ENCODE measurements at regions not wholly inside any gene's neighbourhood (a gene's known extent, or its start where the extent isn't known, plus 50 kb on each side); places are given as distances from the start of the nearest gene placed in this dataset.

DNA sequence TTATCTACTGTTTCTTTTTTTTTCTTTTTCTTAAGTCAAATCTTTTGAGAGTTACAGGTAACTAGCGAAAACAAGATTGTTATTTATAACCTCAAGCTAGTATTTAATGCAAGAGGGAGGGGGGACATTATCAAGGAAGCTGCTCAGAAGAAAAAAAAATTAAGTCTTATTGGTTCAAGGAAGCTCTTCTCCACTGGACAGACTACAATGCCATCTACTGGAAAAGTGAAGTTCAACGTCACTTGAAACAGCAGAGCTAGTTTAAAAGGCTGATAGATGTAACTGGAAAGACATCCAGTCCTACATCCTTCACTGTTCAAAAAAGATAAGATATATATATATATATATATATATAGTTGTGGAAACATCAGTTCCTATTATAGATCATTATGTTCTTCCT, 418.0 kb upstream of the PSMD7 start:
- ATAC-seq (peak; percentile 56), DNase-seq (ENCODE audit: low read depth, low spot score) (peak; percentile 3), FAIRE-seq (no peak)
- Histone ChIP-seq H3K4me1 (ENCODE audit: control insufficient read depth, insufficient read depth, low read length) (no peaks in the 10 kb centered on the region), H3K36me3 (ENCODE audit: control insufficient read depth in 2 of 2, insufficient read depth in 2 of 2, low read length in 1 of 2) (no peaks in the 10 kb centered on the region), H3K4me3 (no peak overlapping the region), H3K4me2 (ENCODE audit: control insufficient read depth, insufficient read depth) (no peak overlapping the region), H3K9me3 (replicated peaks; ENCODE audit: control insufficient read depth, insufficient read depth, low read length) (no peaks in the 10 kb centered on the region), H3K9ac (ENCODE audit: control insufficient read depth, insufficient read depth, low read length) (no peak overlapping the region), H4K20me1 (ENCODE audit: control insufficient read depth, insufficient read depth) (no peaks in the 10 kb centered on the region), H3K27me3 (replicated peaks in 1 of 2; ENCODE audit: control insufficient read depth in 2 of 2, insufficient read depth in 2 of 2, low read length in 1 of 2) (no peaks in the 10 kb centered on the region), H3K27ac (ENCODE audit: control insufficient read depth, insufficient read depth) (no peak overlapping the region), H2AFZ (ENCODE audit: control insufficient read depth, low read depth, low read length) (no peak overlapping the region), H3K79me2 (ENCODE audit: control insufficient read depth, insufficient read depth, low read length) (no peaks in the 10 kb centered on the region)
- in situ Hi-C loops (cut with MboI): no loop called here
- POLR2A ChIA-PET: no interaction called here
- intact Hi-C loops (cut with micrococcal nuclease; ENCODE audit: unreplicated experiment): loop anchor here (2.0 kb wide), 1 partner anchor 314 kb away; no protein-coding TSS in a partner anchor
- CTCF ChIA-PET: interaction anchor here (0.6 to 2.6 kb wide), 18 partner anchors 13 to 1812 kb away, joined by 3 to 15 read pairs (median 4); no protein-coding TSS in a partner anchor
- RAD21 ChIA-PET (ENCODE audit: unreplicated experiment): interaction anchor here (0.6 to 1.5 kb wide), 13 partner anchors 156 to 1754 kb away, joined by 3 to 9 read pairs (median 4); no protein-coding TSS in a partner anchor
- BruUV-seq (replicated peaks): no TSS peak
- SMC1A ChIA-PET (ENCODE audit: uncharacterized antibody, unreplicated experiment): interaction anchor here (0.6 to 2.0 kb wide), 12 partner anchors 10 to 1754 kb away, joined by 3 to 10 read pairs (median 3); no protein-coding TSS in a partner anchor
- WGBS (ENCODE audit: insufficient coverage, insufficient replicate concordance, low lambda C conversion rate, missing lambda C conversion rate): 2% methylated on average over 2 of the region's 2 CpGs
- TF ChIP-seq, protein P1, sequence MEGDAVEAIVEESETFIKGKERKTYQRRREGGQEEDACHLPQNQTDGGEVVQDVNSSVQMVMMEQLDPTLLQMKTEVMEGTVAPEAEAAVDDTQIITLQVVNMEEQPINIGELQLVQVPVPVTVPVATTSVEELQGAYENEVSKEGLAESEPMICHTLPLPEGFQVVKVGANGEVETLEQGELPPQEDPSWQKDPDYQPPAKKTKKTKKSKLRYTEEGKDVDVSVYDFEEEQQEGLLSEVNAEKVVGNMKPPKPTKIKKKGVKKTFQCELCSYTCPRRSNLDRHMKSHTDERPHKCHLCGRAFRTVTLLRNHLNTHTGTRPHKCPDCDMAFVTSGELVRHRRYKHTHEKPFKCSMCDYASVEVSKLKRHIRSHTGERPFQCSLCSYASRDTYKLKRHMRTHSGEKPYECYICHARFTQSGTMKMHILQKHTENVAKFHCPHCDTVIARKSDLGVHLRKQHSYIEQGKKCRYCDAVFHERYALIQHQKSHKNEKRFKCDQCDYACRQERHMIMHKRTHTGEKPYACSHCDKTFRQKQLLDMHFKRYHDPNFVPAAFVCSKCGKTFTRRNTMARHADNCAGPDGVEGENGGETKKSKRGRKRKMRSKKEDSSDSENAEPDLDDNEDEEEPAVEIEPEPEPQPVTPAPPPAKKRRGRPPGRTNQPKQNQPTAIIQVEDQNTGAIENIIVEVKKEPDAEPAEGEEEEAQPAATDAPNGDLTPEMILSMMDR (IDR thresholded peaks at IDR 0.05 in 2 of 3, conservative IDR thresholded peaks at IDR 0.05 in 1 of 3; ENCODE audit: control insufficient read depth in 2 of 3, extremely low read depth in 1 of 3, insufficient read depth in 1 of 3, low read depth in 3 of 3, low read length in 3 of 3): peak; percentile 30 to 69 (median 36); a peak in 4 of 6 replicates
- peak; percentile 54; the same call in 1 of the 2 replicates for TF ChIP-seq SMC3 (IDR thresholded peaks at IDR 0.05; ENCODE audit: borderline replicate concordance, low read length)
- no peak for TF ChIP-seq WRNIP1 (IDR thresholded peaks at IDR 0.05; ENCODE audit: borderline replicate concordance, low read depth, low read length)
- TF ChIP-seq CREM (IDR thresholded peaks at IDR 0.05; ENCODE audit: low read depth): 0 out of 2 replicates have a peak, but pooled peaks have one; percentile 15
- TF ChIP-seq RAD21 (IDR thresholded peaks at IDR 0.05; ENCODE audit: insufficient read depth, low read depth, low read length): peak; percentile 81
- TF ChIP-seq ZNF384 (IDR thresholded peaks at IDR 0.05; ENCODE audit: borderline replicate concordance, low read depth, low read length): peak; percentile 54; the same call in 1 of the 2 replicates
- no peak for TF ChIP-seq LARP7 (IDR thresholded peaks at IDR 0.05)
